HG03039 (cell line): ENCODE measurements at regions not wholly inside any gene's neighbourhood (a gene's known extent, or its start where the extent isn't known, plus 50 kb on each side); places are given as distances from the start of the nearest gene placed in this dataset.

Experiments used
- ATAC-seq: cut with Tn5 transposase; IDR thresholded peaks from one replicate; pipeline ENCODE4 v1.9.1; 2021; ENCODE audit warnings: mild to moderate bottlenecking, moderate library complexity; ENCODE audit not compliant: unreplicated experiment

GRCh38 chr14:71525663-71526221 is 406.5 kb upstream of the RGS6 start:
- ATAC-seq = no peak

GRCh38 chr14:71526388-71526787 is 405.8 kb upstream of the RGS6 start:
- no peak for ATAC-seq

DNA sequence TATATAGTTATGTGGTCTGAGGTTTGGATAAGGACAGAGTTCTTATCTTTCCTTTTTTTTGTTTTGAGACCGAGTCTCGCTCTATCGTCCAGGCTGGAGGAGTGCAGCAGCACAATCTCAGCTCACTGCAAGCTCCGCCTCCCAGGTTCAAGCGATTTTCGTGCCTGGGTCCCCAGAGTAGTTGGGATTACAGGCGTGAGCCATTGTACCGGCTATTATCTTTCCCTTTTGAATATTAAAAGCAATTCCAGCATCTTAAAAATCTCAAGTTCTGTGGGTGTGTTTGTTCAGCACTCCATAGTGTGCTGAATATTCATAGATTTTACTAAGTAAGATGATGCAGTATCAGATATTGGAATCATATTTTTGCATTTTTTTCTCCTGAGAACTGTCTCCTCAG is 404.4 kb upstream of the RGS6 start:
- ATAC-seq = no peak

GRCh38 chr14:71529848-71530247 is 402.4 kb upstream of the RGS6 start:
- no peak for ATAC-seq

GRCh38 chr14:71532344-71532743 is 399.9 kb upstream of the RGS6 start:
- no peak for ATAC-seq

DNA sequence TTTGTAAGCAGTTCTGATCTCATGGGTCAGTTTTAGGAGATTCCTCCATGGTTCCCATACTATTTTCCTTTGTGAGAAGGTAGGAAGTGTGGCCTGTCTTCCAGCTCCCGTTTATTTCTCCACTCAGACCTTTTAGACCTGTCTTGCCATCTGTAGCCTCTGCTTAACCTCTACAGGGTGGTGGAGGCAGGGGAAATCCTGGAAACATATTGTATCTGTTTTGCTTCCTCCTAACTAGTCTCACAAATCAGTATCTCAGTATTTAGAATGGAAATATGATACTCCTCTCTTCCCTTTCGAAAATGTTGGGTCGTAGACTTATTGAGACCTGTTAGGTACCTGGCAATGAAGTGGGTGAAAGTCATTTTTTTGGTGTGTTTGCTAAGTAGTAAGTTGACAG is 399.4 kb upstream of the RGS6 start:
- ATAC-seq = no peak

DNA sequence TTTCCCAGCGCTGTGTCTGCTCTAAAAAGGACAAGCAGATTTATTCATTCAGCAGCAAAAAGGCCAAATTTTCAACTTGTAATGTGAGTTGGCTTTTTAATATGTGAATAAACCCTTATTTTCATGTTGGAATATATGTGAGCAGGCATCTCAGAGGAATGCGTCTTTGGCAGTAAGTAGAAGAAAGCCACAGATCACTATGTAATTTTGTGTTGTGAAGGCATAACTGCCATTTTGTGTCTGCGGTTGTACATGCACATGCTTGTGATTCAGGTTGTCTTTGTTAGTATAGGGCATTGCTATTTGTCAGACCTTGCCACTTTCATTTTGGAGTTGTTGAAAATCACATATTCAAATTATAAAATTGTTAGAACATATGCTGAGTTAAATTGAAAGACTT is 398.8 kb upstream of the RGS6 start:
- no peak for ATAC-seq

- no peak for ATAC-seq
These were observed 398.4 kb upstream of the RGS6 start for GRCh38 chr14:71533800-71534199.

DNA sequence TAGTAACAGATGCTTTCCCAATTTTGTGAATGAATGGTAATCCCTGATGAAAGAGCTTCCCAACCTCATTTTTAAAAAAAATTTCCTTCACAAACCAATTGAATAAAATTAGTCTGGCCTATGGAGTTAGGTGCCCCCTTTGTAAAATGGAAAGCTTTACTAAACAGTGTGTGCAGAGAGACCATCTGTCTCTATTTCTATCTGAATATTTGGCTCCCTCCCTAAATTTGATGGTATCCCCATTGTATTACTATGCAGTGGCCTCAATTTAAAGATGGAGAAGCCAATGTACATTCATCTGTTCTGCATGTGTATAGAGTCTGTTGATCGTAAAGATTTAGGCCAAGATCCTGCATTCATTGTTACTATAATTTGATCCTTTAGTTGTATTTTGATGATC is 397.7 kb upstream of the RGS6 start:
- no peak for ATAC-seq

DNA sequence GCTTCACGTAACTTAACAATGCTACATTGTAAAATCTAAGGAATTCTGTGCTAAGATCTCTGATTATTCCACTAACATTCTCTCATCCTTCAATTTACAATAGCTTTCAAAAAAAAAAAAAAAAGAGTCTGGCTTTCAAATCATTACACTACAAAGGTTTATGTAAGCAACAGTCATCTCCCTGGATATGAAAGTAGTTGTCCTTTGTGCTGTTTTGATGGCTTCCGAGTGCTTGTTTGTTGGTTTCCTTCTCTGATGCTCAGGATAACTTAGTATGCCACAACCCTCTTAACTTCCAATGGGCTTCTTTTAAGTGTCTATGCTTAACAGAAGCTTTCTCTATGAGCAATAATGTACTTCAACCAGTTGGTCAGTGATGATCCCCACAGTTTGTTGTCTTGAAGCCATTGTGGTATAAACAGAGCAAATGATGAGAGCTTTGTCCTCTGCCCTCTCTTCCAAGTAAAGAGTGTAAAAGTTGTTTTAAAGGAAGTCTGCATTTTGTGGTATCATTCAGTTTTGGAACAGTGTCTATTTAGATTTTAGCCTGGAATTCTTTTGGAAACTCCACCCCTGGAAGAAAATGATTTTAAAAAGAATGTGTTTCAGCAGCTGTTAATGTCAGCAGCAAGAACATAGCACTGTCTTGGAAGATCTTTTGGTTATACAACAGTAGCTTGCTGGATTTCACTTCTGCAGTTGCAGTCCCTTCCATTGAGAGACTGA is 396.1 kb upstream of the RGS6 start:
- no peak for ATAC-seq

DNA sequence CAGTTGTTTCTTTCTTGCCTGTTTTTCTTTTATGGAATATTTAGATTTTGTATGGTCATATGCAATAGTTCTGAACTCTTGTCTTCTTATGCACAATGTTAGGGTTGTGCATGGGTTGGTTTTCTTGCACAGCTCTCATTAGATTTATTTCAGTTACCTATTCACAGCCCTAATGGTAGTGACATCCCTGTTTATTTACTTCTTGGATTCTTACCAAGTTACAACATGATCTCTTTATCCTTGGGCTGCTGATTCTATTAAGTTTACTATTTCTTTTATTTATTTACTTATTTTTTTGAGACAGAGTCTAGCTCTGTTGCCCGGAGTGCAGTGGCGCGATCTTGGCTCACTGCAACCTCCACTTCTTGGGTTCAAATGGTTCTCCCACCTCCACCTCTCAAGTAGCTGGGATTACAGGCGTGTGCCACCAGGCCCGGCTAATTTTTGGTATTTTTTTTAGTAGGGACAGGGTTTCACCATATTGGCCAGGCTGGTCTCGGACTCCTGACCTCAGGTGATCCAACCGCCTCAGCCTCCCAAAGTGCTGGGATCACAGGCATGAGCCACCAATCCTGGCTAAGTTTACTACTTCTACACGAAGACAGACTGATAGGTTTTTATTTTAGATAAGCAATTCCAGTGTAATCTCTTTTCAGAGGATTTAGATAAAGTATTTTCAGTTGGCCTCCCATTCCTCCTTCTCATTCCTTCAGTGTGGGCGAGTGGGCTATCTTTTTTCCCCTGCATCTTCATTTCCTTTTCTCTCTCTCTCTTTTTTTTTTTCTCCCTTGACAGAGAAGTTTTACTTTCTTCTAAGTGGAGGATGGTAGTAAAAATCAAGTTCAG is 395.1 kb upstream of the RGS6 start:
- no peak for ATAC-seq

GRCh38 chr14:71538288-71538687 is 393.9 kb upstream of the RGS6 start:
- ATAC-seq = no peak

DNA sequence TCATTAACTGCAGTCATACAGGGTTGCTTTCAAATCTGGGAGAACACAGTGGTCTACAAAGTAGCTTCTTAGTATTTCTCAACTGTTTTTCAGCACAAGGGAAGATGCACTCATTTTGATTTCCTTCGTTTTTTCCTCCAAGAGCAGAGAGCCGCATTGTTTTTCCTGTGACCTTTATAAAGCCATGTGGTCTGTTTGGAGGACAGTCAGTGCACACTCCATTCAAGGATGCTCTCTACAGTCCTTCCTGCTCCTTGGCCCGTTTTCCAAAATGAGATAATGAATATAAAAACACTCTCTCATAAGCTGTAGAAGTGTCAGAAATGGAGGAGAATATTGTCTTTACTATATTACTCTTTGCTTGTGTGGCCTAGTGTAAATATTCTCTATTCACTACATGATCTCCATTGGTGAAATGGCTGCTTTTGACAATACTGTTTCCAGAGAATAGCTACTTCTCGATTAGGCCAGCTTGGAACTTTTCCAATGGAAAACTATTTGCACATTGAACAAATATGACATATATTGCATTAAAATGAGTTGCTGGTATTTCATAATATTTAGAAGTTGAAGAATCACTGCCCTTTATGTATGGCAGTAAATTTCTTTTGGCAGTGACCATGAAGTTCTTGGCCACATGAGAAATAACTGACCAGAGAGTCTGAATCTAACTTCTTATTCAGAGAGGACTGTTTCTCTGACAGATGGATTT is 393.1 kb upstream of the RGS6 start:
- no peak for ATAC-seq

GRCh38 chr14:71539650-71540285 is 392.5 kb upstream of the RGS6 start:
- no peak for ATAC-seq

GRCh38 chr14:71541271-71541670 is 391.0 kb upstream of the RGS6 start:
- no peak for ATAC-seq

- no peak for ATAC-seq
These were observed 390.1 kb upstream of the RGS6 start for GRCh38 chr14:71541973-71542690.

DNA sequence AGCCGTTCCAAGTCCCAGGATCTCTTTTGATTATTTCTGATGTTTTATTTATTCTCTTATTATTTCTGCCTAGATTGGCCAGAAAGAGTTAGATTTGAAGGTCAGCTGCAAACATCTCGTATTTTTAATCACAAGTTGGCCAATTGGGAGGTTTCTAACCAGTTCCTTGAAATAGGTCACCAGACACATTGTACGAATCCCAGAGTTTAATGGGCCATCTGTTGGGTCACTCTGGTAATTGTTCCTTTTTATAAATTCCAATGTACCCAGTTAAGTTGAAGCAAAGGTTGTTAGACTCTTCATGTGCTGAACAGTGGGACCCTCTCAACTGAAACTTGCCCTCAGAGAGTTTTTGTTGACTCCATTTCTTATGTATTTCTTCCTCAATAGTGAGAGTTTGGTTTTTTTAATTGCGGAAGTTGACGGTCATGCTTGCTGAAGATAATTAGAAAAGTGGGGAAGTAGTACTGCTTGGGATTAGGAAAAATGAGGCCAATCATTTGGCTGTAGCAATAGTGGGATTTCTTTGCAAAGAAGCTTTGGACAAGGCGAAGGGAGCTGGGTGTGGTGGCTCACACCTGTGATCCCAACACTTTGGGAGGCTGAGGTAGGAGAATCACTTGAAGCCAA is 382.7 kb upstream of the RGS6 start:
- ATAC-seq = no peak

GRCh38 chr14:71550367-71550766 is 381.9 kb upstream of the RGS6 start:
- no peak for ATAC-seq

DNA sequence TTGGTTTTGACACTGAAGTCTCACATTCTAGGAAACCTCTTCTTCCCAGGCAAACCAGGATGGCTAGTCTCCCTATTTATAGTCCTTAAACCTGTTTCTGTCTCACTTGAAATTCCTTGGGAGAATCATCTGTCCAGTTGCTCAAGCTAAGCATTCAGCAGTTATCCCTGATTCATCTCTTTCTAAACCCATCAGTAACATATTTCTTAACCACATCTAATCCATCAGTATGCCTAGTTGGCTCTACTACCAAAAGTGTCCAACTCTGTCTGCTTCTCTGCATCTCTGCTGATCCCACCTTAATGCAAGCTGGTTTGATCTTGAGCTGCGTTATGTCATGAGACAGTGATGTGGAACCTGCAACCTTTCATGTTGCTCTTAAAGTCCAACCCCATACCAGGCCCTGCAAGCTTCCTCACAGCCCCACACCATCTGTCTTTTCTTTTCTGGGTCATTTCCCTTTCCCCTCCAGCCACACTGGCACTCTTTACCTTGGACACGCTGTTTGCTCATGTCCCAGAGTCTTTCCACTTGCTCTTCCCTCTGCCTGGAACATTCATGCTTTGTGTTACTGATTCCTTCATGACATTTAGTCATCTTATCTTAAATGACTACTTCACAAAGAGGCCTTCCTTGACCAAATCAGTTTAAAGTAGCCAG is 380.8 kb upstream of the RGS6 start:
- ATAC-seq = no peak
